GM19240 (cell line): ENCODE measurements at regions not wholly inside any gene's neighbourhood (a gene's known extent, or its start where the extent isn't known, plus 50 kb on each side); places are given as distances from the start of the nearest gene placed in this dataset.

Experiments
- DNase-seq: peaks from one replicate; pipeline ENCODE4 v3.0.0; 2011; ENCODE audit warnings: low spot score; ENCODE audit not compliant: insufficient read length

- DNase-seq: no peak
Observed at GRCh38 chr15:81492331-81492968, 118.4 kb upstream of the TMC3 start.

DNA sequence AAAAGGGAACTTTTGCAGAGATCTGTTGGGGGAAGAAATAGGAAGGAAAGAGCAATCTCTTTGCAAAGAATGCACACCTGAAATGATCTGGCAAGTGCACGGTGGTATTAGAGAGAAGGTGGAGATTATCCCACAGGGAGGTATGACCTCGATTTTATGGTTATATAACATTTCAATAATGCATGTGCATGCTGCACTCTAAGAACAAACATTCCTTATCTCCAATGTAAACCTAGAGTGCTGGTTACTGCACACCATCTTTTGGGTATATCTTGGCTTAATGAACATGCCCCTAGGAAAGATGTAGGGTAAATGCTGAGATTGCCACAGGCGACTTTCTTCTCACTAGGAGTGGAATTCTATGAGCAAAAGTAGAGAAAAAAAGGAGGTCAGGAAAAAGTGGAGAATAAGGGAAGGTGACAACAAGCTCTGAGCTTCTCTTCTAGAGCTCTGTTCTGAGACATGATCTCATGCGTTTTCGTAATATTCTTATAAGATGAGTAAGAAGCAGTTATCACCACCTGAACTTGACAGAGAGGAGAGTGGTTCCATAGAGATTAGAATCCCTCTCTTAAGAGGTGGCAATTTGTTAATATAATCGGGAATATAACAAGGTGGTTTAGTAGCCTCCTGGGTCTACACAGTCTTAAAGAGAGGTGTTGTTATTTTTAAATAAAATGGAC is 117.5 kb upstream of the TMC3 start:
- no peak for DNase-seq

DNA sequence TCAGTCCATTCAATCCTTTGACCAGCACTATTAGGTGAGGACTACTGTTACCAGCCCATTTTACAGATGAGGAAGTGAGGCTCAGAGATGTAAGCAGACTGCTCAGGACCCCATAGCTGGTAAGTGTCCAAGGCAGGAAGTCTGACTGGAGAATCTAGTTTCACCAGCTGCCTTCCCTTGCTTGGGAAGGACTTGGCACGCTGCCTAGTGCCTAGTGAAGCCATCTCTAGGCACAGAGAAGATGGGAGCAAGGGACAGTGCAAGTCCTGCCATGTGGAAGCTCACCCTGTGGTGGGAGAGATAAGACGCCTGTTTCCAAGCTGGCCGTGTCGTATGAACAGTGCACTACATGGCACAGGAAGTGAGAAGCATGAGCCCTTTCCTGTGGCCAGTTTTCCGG is 111.8 kb upstream of the TMC3 start:
- DNase-seq: no peak

GRCh38 chr15:81484086-81484955 is 110.3 kb upstream of the TMC3 start:
- DNase-seq: no peak

GRCh38 chr15:81483496-81483895 is 109.5 kb upstream of the TMC3 start:
- DNase-seq: no peak

GRCh38 chr15:81481346-81481745 is 107.3 kb upstream of the TMC3 start:
- no peak for DNase-seq

- no peak for DNase-seq
Observed at GRCh38 chr15:81480645-81481053, 106.6 kb upstream of the TMC3 start.

GRCh38 chr15:81478354-81478753 is 104.3 kb upstream of the TMC3 start:
- DNase-seq: no peak

DNA sequence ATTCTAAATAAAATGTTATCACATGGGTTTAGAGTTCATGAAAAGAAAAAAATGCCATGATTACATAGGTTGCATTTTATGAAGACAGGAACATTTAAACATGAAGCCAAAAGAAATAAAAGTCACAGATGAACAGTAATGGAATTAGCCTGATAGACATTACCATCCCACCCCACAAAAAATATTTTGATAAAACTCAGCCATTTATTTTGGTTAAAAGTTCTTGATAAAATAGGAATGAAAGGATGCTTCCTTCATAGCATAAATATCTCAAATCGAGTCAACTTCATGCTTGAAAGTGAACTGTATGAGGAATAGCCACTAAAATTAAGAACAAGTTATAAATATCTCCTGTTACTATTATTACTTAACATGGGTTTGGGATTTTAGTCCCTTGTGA is 101.9 kb upstream of the TMC3 start:
- no peak for DNase-seq

GRCh38 chr15:81475471-81475870 is 101.5 kb upstream of the TMC3 start:
- DNase-seq: no peak

DNA sequence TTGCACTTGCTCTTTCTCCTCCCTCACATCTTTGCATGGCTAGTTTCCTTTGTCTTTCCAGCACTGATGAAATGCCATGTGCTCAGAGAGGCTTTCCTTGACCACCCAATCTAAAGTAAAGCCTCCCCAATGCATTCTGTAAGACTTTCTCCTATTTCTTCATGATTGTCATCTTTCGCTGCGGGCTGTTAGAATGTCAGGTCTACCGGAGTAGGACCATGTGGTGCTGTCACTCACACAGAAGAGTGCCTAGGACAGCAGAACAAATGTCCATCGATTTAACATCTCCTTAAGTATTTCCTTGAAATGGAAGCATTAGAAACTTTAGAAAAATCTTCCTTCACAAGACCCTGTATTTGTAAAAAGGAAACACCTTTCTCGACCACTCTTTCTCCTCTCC is 99.9 kb upstream of the TMC3 start:
- DNase-seq: no peak

DNA sequence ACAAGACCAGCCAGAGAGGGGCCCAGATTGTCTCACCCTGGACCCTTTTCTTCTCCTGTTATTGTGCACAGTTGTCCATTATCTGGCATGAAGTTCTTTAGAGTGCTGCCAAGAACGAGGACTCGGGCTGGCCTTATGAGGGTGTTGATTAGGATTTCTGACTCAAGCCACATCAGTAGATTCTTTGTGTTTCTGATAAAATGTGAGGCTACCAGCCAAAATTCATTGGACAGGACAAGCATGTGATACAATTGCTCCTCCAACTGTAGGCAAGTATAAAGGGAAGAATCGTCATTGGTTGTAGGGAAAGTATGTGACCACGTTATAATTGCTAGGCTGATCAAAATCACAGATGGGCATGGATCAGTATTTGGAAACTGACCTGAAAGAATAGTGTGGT is 99.2 kb upstream of the TMC3 start:
- no peak for DNase-seq

- DNase-seq: no peak
Observed at GRCh38 chr15:81471151-81471550, 97.1 kb upstream of the TMC3 start.

GRCh38 chr15:81469154-81469553 is 95.1 kb upstream of the TMC3 start:
- DNase-seq: no peak

DNA sequence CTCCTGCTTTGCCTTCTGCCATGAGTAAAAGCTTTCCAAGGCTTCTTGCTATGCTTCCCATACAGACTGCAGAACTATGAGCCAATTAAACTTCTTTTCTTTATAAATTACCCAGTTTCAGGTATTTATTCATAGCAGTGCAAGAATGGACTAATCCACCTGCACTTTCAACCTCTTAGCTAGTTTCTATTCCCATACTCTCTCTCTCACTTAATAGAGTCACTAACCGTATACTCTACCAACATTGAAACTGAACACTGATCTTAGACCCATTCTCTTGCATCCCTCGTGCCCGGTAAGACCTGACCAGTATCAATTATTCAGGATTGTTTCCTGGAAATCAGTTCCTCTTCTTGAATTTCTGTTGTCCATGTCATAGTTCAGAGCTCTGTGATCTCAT is 92.7 kb upstream of the TMC3 start:
- no peak for DNase-seq

DNA sequence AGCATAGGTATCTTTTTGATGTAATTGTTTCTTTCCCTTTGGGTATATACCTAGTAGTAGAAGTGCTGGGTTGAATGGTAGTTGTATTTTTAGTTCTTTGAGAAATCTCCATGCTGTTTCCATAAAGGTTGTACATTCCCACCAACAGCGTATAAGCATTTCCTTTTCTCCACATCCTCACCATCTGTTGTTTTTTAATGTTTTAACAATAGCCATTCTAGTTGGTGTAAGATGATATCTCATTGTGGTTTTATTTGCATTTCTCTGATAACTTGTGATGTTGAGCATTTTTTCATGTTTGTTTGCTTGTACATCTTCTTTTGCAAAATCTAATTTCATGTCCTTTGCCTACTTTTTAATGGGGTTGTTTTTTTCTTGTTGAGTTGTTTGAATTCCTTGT is 80.0 kb upstream of the TMC3 start:
- no peak for DNase-seq

- DNase-seq: no peak
Observed at GRCh38 chr15:81450721-81451120, 76.7 kb upstream of the TMC3 start.

DNA sequence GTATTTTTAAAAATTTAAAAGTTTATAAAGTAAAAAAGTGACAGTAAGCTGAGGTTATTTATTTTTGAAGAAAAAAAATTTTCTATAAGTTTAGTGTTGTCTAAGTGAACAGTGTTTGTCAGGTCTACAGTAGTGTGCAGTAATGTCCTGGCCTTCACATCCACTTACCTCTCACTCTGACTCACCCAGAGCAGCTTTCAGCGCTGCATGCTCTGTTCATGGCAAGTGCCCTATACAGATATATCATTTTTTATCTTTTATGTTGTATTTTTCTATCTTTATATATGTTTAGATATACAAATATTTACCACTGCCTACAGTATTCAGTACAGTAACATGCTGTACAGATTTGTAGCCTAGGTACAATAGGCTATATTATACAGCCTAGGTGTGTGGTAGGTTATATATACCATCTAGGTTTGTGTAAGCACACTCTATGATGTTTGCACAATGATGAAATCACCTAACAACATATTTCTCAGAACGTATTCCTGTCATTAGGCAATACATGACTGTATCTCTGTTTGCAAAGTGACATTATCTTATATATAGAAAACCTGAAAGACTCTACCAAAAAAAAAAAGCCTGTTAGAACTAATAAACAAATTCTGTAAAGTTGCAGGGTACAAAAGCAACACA is 75.9 kb upstream of the TMC3 start:
- no peak for DNase-seq

GRCh38 chr15:81443040-81443820 is 69.2 kb upstream of the TMC3 start:
- no peak for DNase-seq

DNA sequence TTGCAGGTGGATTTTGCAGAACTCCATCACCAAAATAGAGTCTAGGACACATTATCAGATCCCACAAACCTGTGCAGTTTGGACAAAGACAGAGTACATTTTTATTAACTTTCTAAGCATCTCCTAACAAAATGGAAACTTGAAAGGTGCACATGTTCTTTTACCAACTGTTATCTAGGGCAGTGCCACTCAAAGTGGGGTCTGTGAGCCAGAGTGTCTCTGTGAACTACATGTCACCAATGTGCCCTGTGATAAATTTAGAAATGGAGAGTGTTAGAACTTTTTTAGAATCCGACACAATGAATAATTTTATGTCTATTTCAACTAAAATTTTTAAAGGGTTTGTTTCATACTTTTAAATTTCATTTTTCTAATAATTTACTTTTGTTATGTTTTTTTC is 68.4 kb upstream of the TMC3 start:
- DNase-seq: no peak

DNA sequence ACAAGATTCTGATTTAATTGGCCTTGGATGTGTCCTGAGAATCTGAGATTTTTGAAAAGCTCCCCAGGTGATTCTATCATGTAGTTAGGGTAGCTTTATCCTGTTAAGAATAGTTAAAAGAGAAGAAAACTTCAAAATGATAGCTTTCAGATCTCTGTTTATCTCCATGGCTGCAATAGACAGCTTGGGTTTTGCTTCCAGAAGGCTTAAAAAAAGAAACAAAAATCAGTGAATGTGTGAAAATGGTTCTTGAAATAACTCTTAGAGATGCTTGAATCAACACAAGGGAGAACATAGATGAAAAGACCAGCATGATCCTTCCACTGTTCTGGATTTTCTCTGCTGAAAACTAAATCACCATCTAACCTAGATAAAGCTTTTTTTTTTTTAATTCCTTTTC is 60.8 kb upstream of the TMC3 start:
- DNase-seq: no peak
